Stimulated activated CD8-positive, alpha-beta memory T cell treated with anti-CD3 and anti-CD28 coated beads, Interleukin-2, amount 100 ng/mL, for 48 hours (primary cell): ENCODE measurements at regions not wholly inside any gene's neighbourhood (a gene's known extent, or its start where the extent isn't known, plus 50 kb on each side); places are given as distances from the start of the nearest gene placed in this dataset.
A peak's percentile ranks its signal among the peaks of the same experiment; 100 is the strongest.
"Not testable (repeated sequence)": the region's sequence is repeated elsewhere in the genome, so short reads cannot be mapped to it uniquely, and the experiment has no call there.

Source experiments
- DNase-seq, 2 donors: peaks; one replicate each; pipeline ENCODE4 v3.0.0-alpha.2; 2020; ENCODE audit warnings: low read depth in 2 of 2

DNA sequence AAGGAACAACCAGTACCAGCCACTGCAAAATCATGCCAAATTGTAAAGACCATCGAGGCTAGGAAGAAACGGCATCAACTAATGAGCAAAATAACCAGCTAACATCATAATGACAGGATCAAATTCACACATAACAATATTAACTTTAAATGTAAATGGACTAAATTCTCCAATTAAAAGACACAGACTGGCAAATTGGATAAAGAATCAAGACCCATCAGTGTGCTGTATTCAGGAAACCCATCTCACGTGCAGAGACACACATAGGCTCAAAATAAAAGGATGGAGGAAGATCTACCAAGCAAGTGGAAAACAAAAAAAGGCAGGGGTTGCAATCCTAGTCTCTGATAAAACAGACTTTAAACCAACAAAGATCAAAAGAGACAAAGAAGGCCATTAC, 97.6 kb downstream of the GPX5 start:
- DNase-seq: not testable (repeated sequence)

DNA sequence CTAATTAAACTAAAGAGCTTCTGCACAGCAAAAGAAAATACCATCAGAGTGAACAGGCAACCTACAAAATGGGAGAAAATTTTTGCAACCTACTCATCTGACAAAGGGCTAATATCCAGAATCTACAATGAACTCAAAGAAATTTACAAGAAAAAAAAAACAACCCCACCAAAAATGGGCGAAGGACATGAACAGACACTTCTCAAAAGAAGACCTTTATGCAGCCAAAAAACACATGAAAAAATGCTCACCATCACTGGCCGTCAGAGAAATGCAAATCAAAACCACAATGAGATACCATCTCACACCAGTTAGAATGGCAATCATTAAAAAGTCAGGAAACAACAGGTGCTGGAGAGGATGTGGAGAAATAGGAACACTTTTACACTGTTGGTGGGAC, 100.7 kb downstream of the GPX5 start:
- not testable (repeated sequence) for DNase-seq

DNA sequence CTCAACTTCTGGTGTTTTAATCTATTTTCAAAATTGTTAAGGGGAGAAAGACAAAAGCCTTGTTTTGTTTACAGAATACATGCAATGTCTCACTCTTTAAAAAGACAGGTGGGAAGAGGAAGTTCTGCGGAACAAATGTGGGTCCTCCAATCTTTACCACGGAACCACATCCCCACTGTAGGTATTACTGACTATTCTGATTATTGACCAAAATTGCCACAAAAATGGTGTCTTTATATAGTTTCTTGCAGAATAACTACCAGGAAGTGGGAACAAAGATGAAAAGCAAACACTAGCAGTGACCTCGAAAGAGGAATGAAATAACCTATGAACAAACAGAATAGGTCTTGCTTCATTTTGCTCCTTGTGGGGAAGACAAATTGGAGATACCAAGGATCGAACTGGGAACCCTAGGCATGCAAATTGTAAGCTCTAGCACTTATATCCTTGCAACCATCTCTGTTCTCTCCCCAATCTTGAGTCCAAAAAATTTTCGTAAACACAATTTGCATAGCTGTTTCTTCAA, 106.7 kb downstream of the GPX5 start:
- DNase-seq: no peak

DNA sequence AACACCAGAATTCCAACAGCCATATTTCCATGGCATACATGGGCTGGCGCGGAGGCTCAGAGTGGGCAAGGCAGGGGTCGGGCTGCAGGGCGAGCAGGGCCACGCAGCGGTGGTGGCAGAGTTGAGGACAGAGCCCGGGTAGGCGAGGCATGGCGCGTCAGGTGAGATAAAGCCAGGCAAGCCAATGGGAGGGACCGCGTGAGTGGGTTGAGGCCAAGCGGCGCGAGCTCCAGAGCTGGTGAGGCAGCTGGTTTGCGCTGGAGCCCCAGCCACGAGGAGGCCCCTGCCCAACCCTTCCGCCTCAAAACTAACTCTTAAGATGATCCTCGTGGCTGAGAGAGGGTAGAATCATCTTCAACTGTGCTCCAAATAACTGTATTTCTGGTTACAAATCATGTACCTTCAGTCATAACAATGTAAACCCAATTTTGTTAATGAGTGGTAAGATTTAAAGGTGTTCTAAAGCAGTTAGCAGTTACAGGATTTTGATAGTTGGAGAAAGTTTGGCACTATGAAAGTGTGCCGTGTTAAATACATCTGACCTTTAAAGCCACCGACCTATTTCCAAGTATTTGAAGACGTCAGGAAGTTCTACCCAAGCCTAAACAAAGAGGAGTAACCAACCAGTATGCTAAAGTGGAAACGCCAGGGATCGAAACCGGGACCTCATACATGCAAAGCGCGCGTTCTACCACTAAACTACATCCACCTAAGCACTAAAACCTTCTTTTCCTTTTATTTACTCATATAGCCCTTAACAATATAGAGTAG, 107.9 kb downstream of the GPX5 start:
- no peak for DNase-seq

DNA sequence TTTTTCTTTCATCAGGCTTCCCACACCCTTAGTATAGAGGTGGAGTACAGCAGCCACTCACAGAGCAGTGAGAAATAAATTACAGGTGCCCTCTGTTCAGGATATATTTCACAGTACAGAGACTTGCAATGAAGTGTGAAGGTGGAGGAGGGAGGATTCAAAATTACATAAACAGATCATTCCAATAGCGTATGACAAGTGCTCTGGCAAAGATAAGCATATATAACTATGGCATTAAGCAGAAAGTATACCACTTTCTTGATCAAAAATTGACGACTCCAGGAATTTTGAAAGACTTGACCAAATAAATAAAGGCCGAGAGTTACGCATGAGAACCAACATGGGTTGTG, 108.7 kb downstream of the GPX5 start:
- DNase-seq: no peak

DNA sequence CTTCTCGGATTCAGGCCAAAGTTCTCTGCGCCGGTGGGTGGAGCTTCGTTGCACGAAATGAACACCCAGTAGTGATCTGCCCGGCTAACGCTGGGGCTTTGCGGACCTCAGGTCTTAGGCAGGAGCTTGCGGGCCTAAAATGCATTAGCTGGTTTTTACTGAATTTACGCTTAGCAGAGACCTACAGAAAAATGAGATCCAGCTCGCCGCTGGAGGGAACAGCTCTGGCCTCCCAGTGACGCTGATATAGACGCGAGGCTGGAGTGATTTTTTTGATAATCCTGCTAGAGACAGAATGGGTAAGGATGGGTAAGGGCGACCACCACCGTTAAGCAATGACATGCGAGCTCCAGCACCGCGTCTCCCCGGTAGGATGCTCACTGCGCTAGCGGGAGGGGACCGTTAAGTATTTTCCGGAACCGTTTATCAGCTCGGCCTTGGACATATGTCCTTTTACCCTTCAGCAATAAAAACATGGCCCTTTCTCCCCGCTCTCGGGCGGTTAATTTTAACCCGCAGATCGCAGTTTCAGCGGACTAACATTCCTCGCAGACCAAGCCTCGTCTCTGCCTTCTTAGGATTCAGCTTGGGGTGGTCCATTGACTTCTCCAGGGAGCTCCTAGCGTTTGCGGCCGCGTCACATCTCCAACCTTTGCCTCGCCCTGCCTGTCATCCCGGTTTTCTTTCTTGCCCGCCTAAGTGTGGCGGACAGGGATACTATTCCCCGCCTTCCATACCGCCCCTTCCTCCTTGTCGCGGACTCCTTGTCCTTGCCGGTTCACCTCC, 109.3 kb downstream of the GPX5 start:
- DNase-seq: no peak

DNA sequence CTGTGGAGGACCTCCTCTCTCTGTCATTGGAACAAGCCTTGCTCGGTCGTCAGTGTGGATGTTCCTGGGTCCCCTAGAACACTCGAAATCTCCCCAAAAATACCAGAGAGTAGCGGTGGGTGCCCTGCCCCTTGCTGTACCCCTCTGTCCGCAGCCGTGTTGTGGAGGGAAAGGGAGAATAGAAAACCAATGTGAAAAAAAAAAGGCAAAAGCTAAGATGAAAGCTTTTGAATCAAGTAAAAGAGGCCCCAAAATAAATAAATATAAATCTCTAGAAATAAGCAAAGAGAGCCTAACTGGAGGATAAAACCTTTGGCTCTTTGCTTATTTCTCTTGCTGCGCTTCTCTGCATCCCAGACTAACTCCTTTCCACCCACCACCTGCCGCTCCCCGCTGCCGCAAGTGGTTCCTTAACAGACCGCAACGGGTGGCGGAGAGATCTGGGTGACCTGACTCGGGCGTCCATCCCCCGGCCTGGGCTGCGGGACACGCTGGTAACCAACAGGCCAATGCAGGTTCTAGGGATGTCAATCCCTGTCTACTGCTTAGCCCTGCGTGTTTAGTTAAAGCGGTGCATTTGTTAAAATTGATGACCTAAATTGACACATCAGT, 110.0 kb downstream of the GPX5 start:
- no peak for DNase-seq

DNA sequence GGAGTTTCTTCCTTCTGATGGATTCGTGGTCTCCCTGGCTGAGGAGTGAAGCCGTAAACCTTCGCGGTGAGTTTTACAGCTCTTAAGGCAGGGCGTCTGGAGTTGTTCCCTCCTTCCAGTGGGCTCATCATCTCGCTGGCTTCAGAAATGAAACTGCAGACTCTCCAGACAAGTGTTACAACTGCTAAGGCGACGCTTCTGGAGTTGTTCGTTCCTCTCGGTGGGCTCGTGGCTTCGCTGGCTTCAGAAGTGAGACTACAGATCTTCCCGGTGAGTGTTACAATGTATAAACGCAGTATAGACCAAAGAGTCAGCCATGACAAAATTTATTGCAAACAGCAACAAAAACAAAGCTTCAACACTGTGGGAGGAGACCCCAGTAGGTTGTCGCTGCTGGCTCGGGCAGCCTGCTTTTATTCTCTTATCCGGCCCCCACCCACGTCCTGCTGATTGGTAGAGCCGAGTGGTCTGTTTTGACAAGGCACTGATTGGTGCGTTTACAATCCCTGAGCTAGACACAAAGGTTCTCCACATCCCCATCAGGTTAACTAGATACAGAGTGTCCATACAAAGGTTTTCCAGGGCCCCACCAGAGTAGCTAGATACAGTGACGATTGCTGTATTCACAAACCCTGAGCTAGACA, 113.2 kb downstream of the GPX5 start:
- DNase-seq: no peak

DNA sequence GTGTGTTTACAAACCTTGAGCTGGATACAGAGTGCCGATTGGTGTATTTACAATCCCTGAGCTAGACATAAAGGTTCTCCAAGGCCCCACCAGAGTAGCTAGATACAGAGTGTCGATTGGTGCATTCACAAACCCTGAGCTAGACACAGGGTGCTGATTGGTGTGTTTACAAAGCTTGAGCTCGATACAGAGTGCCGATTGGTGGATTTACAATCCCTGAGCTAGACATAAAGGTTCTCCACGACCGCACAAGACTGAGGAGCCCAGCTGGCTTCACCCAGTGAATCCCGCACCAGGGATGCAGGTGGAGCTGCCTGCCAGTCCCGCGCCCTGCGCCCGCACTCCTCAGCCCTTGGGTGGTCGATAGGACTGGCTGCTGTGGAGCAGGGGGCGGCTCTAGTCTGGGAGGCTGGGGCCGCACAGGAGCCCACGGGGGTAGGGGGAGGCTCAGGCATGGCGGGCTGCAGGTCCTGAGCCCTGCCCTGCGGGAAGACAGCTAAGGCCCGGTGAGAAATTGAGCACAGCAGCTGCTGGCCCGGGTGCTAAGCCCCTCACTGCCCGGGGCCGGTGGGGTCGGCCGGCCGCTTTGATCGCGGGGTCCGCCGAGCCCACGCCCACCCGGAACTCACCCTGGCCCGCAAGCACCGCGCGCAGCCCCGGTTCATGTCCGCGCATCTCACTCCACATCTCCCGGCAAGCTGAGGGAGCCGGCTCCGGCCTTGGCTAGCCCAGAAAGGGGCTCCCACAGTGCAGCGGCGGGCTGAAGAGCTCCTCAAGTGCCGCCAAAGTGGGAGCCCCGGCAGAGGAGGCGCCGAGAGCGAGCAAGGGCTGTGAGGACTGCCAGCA, 114.0 kb downstream of the GPX5 start:
- not testable (repeated sequence) for DNase-seq

DNA sequence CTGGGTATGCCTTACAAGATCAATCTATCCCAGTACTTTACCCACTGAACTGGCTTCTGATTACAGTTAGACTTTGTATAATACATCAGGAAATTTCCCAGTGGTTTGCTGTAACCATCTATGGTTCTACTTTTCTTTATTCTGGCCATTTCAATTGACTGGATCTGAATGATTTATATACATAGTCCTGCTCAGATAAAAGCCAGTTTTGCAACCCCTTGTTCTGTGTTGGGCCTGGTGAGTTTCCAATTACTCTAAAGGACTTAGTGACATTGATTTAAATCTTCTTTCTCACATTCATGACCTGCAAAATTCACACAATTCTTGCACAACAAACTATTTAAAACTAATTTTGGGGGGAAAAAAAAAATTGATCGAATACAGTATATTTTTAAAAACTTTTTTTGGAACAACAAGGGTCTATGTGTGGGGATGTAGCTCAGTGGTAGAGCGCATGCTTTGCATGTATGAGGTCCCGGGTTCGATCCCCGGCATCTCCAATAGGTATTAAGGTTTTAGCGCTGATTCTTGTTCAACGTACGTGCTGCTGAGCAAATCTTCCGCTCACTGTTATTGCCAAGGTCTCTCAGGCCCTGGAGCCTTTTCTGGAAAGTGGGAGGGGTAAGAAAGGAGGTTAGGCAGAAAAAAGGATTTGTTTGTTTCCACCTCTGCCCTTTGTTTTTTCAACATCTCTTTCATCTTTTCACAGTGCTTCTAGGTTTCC, 117.5 kb downstream of the GPX5 start:
- DNase-seq: peak; percentile 39 to 43

DNA sequence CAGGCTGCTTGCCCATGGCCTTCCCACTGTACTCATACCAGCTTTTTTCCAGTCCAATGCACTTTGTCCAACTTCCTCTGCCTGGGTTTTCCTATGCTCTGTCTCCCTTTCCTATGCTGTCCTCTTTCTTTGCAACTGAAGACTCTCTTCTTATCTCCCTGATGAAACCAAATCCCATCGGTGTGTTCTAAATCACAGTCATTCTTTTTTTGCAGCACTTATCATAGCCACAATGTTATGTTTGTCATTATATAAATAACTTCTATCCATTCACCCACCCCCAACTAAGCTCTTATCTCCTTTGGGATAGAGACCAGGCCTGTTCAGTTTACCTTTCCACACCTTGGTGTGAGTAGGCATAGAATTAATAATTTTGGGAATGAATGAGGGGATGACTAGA, 121.0 kb downstream of the GPX5 start:
- no peak for DNase-seq

DNA sequence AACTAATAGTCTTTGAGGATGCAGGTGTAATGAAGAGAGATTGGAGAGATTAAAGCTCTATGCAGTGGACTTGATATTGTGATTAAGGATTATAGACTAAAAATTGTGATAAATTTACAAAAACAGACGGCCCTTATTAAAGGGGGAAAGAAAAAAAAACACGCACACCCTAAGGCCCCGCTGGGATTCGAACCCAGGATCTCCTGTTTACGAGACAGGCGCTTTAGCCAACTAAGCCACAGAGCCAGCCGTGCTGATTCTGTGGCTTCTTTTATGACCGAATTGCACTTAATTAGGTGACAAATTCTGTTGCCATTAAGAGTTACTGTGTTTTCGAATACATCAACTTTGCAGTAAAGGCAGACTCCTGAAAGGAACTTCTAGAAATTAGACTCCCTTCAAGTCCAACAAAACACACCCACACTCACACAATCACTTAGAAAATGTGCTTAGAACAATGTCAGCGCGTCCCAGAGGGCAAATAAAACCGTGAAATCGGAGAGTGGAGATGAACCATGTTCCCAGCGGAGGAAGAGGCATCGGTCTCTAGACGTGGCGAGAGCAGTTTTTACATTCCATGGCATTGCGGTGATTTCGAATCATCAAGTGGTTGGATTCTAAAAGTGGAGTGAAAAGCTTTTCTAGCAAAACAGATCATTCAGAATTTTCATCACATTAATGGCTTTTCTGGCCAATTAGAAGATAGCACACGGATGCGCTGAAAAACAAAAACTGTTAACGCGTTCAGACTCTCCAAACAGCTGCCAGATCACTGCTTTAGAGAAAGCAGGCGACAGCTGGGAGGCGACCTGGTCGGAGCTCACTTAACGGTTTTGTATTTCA, 122.6 kb downstream of the GPX5 start:
- peak; percentile 56 to 57 for DNase-seq

DNA sequence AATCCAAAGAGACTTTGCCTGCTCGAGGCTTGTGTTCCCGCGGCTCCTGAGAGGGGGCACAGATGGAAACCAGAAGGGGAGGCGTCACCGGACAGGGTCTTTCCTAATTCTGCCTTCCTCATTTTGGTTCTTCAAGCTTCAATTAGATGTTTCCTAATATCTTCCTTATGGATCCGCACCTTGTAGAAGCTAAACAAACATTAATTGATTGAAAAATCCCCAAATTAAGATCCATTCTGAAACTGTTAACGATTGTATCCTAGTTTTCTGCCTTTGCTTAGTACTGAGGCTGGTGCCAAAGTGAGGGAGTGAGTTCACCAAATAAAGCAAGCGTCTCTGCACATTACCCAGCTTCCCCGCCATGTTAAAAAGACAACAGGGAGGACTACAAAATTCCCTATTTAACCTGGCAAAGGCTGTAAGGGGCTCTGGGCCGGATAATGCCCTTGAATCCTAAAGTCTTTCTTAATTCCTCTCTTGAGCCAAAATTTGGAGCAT, 123.2 kb downstream of the GPX5 start:
- no peak for DNase-seq

DNA sequence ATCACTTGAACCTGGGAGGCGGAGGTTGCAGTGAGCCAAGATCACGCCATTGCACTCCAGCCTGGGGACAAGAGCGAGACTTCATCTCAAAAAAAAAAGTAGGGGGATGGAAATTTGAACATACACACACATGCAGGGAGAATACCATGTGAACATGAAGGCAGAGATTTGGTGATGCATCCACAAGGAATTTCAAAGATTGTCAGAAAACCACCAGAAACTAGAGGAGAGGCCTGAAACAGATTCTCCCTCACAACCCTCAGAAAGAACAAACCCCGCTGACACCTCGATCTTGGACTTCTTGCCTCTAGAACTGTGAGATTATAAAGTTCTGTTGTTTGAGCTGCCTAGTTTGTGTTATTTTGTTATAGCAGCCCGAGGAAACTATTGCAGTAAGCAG, 125.5 kb downstream of the GPX5 start:
- DNase-seq: no peak

DNA sequence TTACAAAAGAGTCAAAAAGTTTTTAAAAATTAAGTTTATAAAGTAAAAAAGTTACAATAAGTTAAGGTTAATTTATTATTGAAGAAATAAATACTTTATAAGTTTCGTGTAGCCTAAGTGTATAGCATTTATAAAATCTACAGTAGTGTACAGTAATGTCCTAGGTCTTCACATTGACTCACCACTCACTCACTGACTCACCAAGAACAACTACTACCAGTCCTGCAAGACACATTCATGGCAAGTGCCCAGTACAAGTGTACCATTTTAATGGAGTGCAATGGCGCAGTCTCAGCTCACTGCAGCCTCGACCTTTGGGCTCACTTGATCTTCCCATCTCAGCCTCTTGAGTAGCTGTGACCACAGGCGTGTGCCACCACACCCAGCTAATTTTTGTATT, 128.2 kb downstream of the GPX5 start:
- no peak for DNase-seq

DNA sequence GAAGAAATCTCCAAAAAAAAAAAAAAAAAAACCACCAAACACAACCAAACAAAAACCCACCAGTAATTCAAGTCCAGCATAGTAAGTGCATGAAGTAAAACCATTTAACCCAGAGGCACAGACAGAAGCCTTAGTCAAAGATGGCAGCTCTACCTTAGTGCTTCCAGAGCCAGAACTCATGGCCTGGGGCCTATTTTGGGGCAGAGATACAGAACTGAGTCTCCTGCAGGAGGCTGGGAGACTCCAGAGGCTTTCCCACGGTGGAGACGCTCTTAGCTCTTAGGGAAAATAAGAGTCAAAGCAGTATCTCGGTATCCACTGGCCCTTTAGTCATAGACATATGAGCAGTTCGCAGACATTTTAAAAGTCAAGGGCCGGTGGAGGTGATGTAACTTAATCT, 129.5 kb downstream of the GPX5 start:
- DNase-seq: no peak

DNA sequence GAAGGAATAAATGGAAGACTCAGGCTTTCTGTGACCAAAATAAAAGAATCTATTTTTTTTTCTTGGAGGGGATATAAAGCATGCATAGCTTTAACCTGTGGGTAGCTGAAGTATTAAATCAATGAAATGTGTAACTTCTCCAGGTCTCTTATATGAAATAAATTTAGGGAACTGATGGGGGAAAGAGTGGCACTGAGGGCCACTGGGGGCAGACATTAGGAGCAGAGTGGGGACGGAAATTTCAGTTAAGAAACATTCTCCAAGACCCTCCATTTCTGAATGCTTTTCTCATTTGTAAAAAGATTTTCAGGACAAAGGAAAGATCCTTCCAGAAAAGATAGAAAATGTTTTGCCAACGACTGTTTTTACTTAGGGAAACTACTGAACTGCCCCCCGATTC, 131.0 kb downstream of the GPX5 start:
- DNase-seq: no peak

DNA sequence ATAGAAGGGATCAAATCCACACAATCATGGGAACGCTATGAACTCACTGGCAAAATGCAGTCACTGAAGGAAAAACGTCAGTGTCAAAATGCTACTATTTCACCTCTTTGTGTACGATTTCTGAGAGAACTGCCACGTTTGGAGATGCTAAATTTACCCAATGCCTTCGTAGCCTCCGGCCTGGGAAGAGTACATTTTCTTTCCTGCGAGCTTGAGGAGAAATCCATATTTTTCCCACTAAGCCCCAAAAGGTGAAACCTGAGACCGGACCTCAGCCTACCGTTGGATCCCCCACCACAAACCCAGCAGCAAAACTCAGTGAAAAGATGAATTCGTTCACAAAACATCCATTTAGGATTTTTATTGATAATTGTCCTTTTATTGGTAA, 131.7 kb downstream of the GPX5 start:
- DNase-seq: no peak

DNA sequence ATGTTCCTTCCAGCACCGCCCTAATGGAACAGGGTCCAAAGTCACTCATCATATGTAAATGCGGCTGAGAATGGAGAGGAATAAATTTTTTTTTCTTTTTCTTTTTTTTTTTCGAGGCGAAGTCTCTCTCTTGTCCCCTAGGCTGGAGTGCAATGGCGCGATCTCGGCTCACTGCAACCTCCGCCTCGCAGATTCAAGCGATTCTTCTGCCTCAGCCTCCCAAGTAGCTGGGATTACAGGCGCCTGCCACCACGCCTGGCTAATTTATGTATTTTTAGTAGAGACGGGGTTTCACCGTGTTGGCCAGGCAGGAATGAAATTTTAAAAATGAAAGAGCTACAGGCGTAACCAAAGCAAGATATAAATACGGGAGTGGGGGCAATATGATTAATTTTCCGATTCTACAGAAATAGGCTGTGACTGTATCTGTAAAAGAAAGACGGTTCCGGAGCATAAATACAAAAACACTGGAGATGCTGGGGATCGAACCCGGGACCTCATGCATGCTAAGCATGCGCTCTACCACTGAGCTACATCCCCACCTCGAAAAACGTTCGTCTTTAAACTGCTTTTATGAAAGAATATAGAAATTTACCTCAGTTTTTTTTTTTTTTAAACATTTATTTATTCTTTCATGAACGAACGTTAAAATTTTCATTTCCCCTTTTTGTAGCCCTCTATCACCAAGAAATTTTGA, 132.2 kb downstream of the GPX5 start:
- DNase-seq: peak in 1 of 2 donors; percentile 52
